GM23248 (cell line): ENCODE measurements at regions not wholly inside any gene's neighbourhood (a gene's known extent, or its start where the extent isn't known, plus 50 kb on each side); places are given as distances from the start of the nearest gene placed in this dataset.

ENCODE experiments used
- DNase-seq: peaks from one replicate; pipeline ENCODE4 v3.0.0-alpha.2; 2015
- H2AFZ ChIP-seq: fragments of 200-600 bp; sonication (generic); 2 replicates; pipeline ENCODE4 v1.6.1; 2016; ENCODE audit warnings: antibody characterized with exemption
- H3F3A ChIP-seq: fragments of 200-600 bp; sonication (generic); 2 replicates; pipeline ENCODE4 v1.6.1; 2016; ENCODE audit warnings: mild to moderate bottlenecking, antibody characterized with exemption, mixed run types; ENCODE audit not compliant: insufficient read depth
- H3K27ac ChIP-seq: fragments of 200-600 bp; sonication (generic); 2 replicates; pipeline ENCODE4 v1.5.1; 2016; ENCODE audit warnings: mild to moderate bottlenecking
- H3K27me3 ChIP-seq: fragments of 200-600 bp; sonication (generic); replicated peaks from 2 replicates; pipeline ENCODE4 v1.6.1; 2016; ENCODE audit warnings: mild to moderate bottlenecking; ENCODE audit not compliant: insufficient read depth
- H3K36me3 ChIP-seq: fragments of 200-600 bp; sonication (generic); 2 replicates; pipeline ENCODE4 v1.6.1; 2016; ENCODE audit warnings: low read depth, mild to moderate bottlenecking
- H3K4me1 ChIP-seq: fragments of 200-600 bp; sonication (generic); 2 replicates; pipeline ENCODE4 v1.6.1; 2016; ENCODE audit warnings: mild to moderate bottlenecking; ENCODE audit not compliant: insufficient read depth
- H3K4me2 ChIP-seq: fragments of 200-600 bp; sonication (generic); one replicate; pipeline ENCODE4 v1.6.1; 2016; ENCODE audit warnings: mild to moderate bottlenecking; ENCODE audit not compliant: unreplicated experiment
- H3K4me3 ChIP-seq: fragments of 200-600 bp; sonication (generic); 2 replicates; pipeline ENCODE4 v1.5.1; 2016; ENCODE audit warnings: mild to moderate bottlenecking
- H3K79me2 ChIP-seq: fragments of 200-600 bp; sonication (generic); 2 replicates; pipeline ENCODE4 v1.6.1; 2016; ENCODE audit warnings: mild to moderate bottlenecking; ENCODE audit not compliant: insufficient read depth
- H3K9ac ChIP-seq: fragments of 200-600 bp; sonication (generic); 2 replicates; pipeline ENCODE4 v1.6.1; 2016; ENCODE audit warnings: mild to moderate bottlenecking
- H3K9me2 ChIP-seq: fragments of 200-600 bp; sonication (generic); 2 replicates; pipeline ENCODE4 v1.6.1; 2016; ENCODE audit warnings: mixed run types, mild to moderate bottlenecking, moderate library complexity; ENCODE audit not compliant: insufficient read depth
- H3K9me3 ChIP-seq: fragments of 200-600 bp; sonication (generic); one replicate; pipeline ENCODE4 v1.6.1; 2017; ENCODE audit warnings: low read depth
- H4K20me1 ChIP-seq: fragments of 200-600 bp; sonication (generic); 2 replicates; pipeline ENCODE4 v1.6.0; 2016; ENCODE audit not compliant: insufficient read depth
- EZH2 ChIP-seq: fragments of 200-600 bp; sonication (generic); IDR thresholded peaks from 2 replicates; pipeline ENCODE4 v1.6.1; 2018; ENCODE audit warnings: antibody characterized with exemption, mild to moderate bottlenecking; ENCODE audit not compliant: insufficient read depth, poor library complexity, severe bottlenecking
- EZH2phosphoT487 ChIP-seq: fragments of 200-600 bp; sonication (generic); IDR thresholded peaks from 2 replicates; pipeline ENCODE4 v1.6.1; 2018; ENCODE audit warnings: antibody characterized with exemption, moderate library complexity, mild to moderate bottlenecking, low read depth; ENCODE audit not compliant: insufficient read depth
- WGBS, 2 experiments: methylation state at CpG; one replicate each; pipeline ENCODE4 v1.1.6; 2015 to 2017; ENCODE audit warnings: low lambda C conversion rate in 2 of 2, low coverage in 1 of 2; ENCODE audit errors: missing lambda C conversion rate in 2 of 2; 5-methylcytosine and 5-hydroxymethylcytosine counted together
- in situ Hi-C: fragments of 300-500 bp; cut with MboI; formaldehyde crosslinking; loops from 2 replicates; pipeline ENCODE4 v1.15.0; 2020

- H3K79me2 ChIP-seq: no peaks in the 10 kb centered on the region
- whole genome bisulfite sequencing, 2 experiments: 70 to 74% methylated on average over 5 of the region's 5 CpGs
- H3K9me2 ChIP-seq: no peaks in the 10 kb centered on the region
Measured at GRCh38 chr13:33537026-33537425, 251.5 kb upstream of the STARD13 start.

GRCh38 chr13:33537676-33538075, 252.1 kb upstream of the STARD13 start:
- Histone ChIP-seq H3K9me2 (no peaks in the 10 kb centered on the region), H3K4me3 (no peak overlapping the region), H3K9ac (no peak overlapping the region), H3K36me3 (no peaks in the 10 kb centered on the region), H3K9me3 (no peaks in the 10 kb centered on the region), H3K4me2 (no peak overlapping the region), H4K20me1 (no peaks in the 10 kb centered on the region), H3F3A (peaks cover 22% of the 10 kb centered on the region), H3K27me3 (no peaks in the 10 kb centered on the region), H3K27ac (no peak overlapping the region), H3K4me1 (peaks cover 25% of the 10 kb centered on the region), H3K79me2 (no peaks in the 10 kb centered on the region), H2AFZ (peak overlapping the region; percentile 41)
- TF ChIP-seq EZH2 (no peak), EZH2phosphoT487 (no peak)
- WGBS, 2 experiments: 97 to 100% methylated on average over 2 of the region's 2 CpGs
- no peak for DNase-seq
- in situ Hi-C loops: loop anchor here (25.0 kb wide), 1 partner anchor 950 kb away; the partner anchor contains the start of gene PDS5B

More at GRCh38 chr13:33537026-33537425, 251.5 kb upstream of the STARD13 start:
- H3K4me2 ChIP-seq: peak overlapping the region; percentile 29
- no peaks in the 10 kb centered on the region for H3K9me3 ChIP-seq
- TF ChIP-seq EZH2 (no peak), EZH2phosphoT487 (no peak)
- peaks cover 25% of the 10 kb centered on the region for H3K4me1 ChIP-seq
- no peak overlapping the region for H3K4me3 ChIP-seq
- H3K27ac ChIP-seq: peak overlapping the region; percentile 9; the same call in 1 of the 2 replicates
- peak; percentile 25 for DNase-seq
- no peak overlapping the region for H3K9ac ChIP-seq
- peak overlapping the region; percentile 53 for H2AFZ ChIP-seq
- no peaks in the 10 kb centered on the region for H4K20me1 ChIP-seq
- no peaks in the 10 kb centered on the region for H3K36me3 ChIP-seq
- peaks cover 20% of the 10 kb centered on the region for H3F3A ChIP-seq
- in situ Hi-C loops: loop anchor here (25.0 kb wide), 1 partner anchor 950 kb away; the partner anchor contains the start of gene PDS5B
- H3K27me3 ChIP-seq: no peaks in the 10 kb centered on the region

- Histone ChIP-seq H3K27me3 (no peaks in the 10 kb centered on the region), H3K9me2 (no peaks in the 10 kb centered on the region), H3K4me3 (peak overlapping the region; percentile 72), H3K9me3 (no peaks in the 10 kb centered on the region), H3K27ac (peak overlapping the region; percentile 96), H3K4me1 (peaks cover 39% of the 10 kb centered on the region), H3K9ac (peak overlapping the region; percentile 91), H4K20me1 (no peaks in the 10 kb centered on the region), H3K79me2 (no peaks in the 10 kb centered on the region), H3K36me3 (no peaks in the 10 kb centered on the region), H3F3A (peaks cover 38% of the 10 kb centered on the region), H3K4me2 (peak overlapping the region; percentile 83), H2AFZ (peak overlapping the region; percentile 80)
- 31 to 38% methylated on average over 7 of the region's 7 CpGs for WGBS, 2 experiments
- peak; percentile 14 for DNase-seq
- in situ Hi-C loops: loop anchor here (10.0 to 25.0 kb wide), 2 partner anchors 173 to 954 kb away; partner anchors contain the start of gene PDS5B
- TF ChIP-seq EZH2: no peak
- no peak for TF ChIP-seq EZH2phosphoT487
Measured at GRCh38 chr13:33541456-33541855, 255.9 kb upstream of the STARD13 start.

GRCh38 chr13:33541962-33542308, 256.4 kb upstream of the STARD13 start:
- Histone ChIP-seq H3K27me3 (no peaks in the 10 kb centered on the region), H3K9me3 (no peaks in the 10 kb centered on the region), H3K79me2 (no peaks in the 10 kb centered on the region), H3K4me2 (peak overlapping the region; percentile 83), H3K4me1 (peaks cover 34% of the 10 kb centered on the region), H3F3A (peaks cover 38% of the 10 kb centered on the region), H2AFZ (peak overlapping the region; percentile 80), H4K20me1 (no peaks in the 10 kb centered on the region), H3K9me2 (no peaks in the 10 kb centered on the region), H3K36me3 (no peaks in the 10 kb centered on the region), H3K4me3 (peak overlapping the region; percentile 72), H3K27ac (peak overlapping the region; percentile 96), H3K9ac (peak overlapping the region; percentile 91)
- WGBS, 2 experiments: 0 to 4% methylated on average over 8 of the region's 8 CpGs
- in situ Hi-C loops: loop anchor here (10.0 to 25.0 kb wide), 2 partner anchors 173 to 955 kb away; partner anchors contain the start of gene PDS5B
- no peak for TF ChIP-seq EZH2
- TF ChIP-seq EZH2phosphoT487: no peak
- DNase-seq: no peak
